ENCODE measurements at regions not wholly inside any gene's neighbourhood (a gene's known extent, or its start where the extent isn't known, plus 50 kb on each side); places are given as distances from the start of the nearest gene placed in this dataset.

DNA sequence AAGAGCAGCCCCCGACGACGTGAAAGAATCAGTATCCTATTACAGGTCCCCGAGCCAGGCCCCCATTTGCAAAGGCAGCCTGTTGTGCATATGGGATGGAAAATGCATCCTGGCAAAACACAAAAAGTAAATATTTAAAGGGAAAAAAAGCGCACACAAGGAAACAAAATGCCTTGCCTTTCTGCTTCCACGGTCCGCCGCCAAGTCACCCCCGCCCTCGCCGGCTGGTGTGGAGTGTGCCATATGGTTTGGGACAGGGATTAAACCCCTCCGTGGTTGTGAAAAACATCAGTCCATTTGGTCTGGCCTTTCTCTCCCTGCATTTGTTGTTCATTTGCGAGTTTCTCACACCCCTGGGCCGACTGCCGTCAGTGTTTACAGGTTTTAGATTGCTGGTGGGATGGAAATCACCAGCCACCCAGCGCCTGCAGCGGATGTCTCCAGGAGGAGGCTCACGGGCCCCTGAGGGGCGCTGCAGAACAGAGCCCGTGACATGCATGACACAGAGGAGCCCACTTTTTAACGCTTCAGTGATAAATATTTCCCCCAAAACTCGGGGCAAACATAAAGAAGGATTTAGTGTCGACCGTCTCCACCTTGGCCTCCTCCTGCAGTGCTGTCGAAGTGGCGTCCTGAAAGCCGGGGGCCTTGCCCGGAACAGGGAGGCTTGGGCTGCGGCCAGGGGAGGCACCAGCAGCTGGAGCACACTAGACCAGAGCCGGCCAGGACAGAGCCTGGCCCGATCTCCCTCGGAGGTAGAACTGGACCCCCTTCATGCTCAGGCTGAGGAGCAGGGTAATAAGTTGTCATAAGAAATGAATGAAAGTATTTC is 161.5 kb downstream of the HSD17B3 start:
- H3K27ac ChIP-seq (ENCODE audit: insufficient read depth in 1 of 2, low read depth in 1 of 2, low read length in 2 of 2, poor library complexity in 1 of 2, severe bottlenecking in 2 of 2) = no peak overlapping the region
- no peak for DNase-seq
- POLR2A ChIA-PET = no interaction called here
- H3K36me3 ChIP-seq (ENCODE audit: control insufficient read depth in 4 of 4, insufficient read depth in 4 of 4, low read length in 3 of 4) = no peaks in the 10 kb centered on the region
- H3K27me3 ChIP-seq (replicated peaks in 2 of 5; ENCODE audit: control insufficient read depth in 4 of 5, insufficient read depth in 5 of 5, low read length in 4 of 5) = no peaks in the 10 kb centered on the region
- peaks cover 0 to 5% (median 3%) of the 10 kb centered on the region in 4 experiments for H3K4me1 ChIP-seq (ENCODE audit: control extremely low read depth in 1 of 4, control insufficient read depth in 4 of 4, insufficient read depth in 4 of 4, low read length in 3 of 4)
- CTCF ChIA-PET = interaction anchor here (1.5 kb wide), 1 partner anchor 13 kb away, joined by 4 read pairs; no protein-coding TSS in a partner anchor
- peaks cover 0 to 4% (median 0%) of the 10 kb centered on the region in 5 experiments for H3K9me3 ChIP-seq (ENCODE audit: control extremely low read depth in 1 of 5, control insufficient read depth in 4 of 5, insufficient read depth in 2 of 5, low read depth in 1 of 5, low read length in 4 of 5)
- no peak overlapping the region for H3K4me3 ChIP-seq (ENCODE audit: control insufficient read depth in 1 of 7, extremely low read depth in 1 of 7, insufficient read depth in 4 of 7, low read depth in 2 of 7, low read length in 6 of 7)
- WGBS (ENCODE audit: insufficient coverage) = 88% methylated on average over 30 of the region's 32 CpGs

DNA sequence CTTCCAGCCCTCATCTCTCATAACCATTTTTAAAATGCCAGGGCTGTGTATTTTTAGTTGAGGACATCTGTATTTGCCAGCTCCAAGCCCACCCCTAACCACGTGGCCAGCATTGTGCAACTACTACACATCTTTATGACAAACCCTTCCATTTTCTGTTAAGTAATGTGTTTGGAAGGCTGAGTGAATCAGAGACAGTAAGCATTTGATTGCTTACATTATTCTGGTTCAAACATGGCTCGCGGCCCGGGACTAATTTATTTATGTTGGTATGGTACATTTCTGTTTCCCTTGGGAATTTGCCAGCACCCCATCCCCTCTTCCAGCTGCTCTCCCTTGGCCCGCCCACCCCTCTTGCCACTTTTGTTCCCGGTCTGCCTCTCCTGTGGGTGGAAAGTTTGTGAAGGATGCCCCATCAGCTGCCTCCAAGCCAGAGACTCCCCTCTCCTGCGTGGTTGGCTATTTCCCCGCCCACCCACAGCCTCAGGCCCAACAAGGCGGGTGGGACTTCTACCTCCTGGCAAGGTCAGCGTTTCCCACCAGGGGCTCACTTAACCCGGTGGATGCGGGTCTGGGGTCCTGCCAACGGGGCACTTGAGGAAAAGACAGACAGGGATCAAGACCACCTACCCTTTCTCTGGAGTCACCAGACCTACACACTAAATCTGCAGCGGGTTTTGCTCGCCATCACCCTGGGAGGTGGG is 162.2 kb downstream of the HSD17B3 start:
- H3K36me3 ChIP-seq (ENCODE audit: control insufficient read depth in 4 of 4, insufficient read depth in 4 of 4, low read length in 3 of 4) = no peaks in the 10 kb centered on the region
- peaks cover 0 to 5% (median 3%) of the 10 kb centered on the region in 4 experiments for H3K4me1 ChIP-seq (ENCODE audit: control extremely low read depth in 1 of 4, control insufficient read depth in 4 of 4, insufficient read depth in 4 of 4, low read length in 3 of 4)
- WGBS (ENCODE audit: insufficient coverage) = 95% methylated on average over 7 of the region's 15 CpGs
- H3K27ac ChIP-seq (ENCODE audit: insufficient read depth in 1 of 2, low read depth in 1 of 2, low read length in 2 of 2, poor library complexity in 1 of 2, severe bottlenecking in 2 of 2) = no peak overlapping the region
- no peak overlapping the region for H3K4me3 ChIP-seq (ENCODE audit: control insufficient read depth in 1 of 7, extremely low read depth in 1 of 7, insufficient read depth in 4 of 7, low read depth in 2 of 7, low read length in 6 of 7)
- H3K27me3 ChIP-seq (replicated peaks in 2 of 5; ENCODE audit: control insufficient read depth in 4 of 5, insufficient read depth in 5 of 5, low read length in 4 of 5) = no peaks in the 10 kb centered on the region
- POLR2A ChIA-PET = no interaction called here
- CTCF ChIA-PET = interaction anchor here (1.5 kb wide), 1 partner anchor 12 kb away, joined by 4 read pairs; no protein-coding TSS in a partner anchor
- peaks cover 0 to 4% (median 0%) of the 10 kb centered on the region in 5 experiments for H3K9me3 ChIP-seq (ENCODE audit: control extremely low read depth in 1 of 5, control insufficient read depth in 4 of 5, insufficient read depth in 2 of 5, low read depth in 1 of 5, low read length in 4 of 5)
- peak in 1 of 3 donors; percentile 31 for DNase-seq

DNA sequence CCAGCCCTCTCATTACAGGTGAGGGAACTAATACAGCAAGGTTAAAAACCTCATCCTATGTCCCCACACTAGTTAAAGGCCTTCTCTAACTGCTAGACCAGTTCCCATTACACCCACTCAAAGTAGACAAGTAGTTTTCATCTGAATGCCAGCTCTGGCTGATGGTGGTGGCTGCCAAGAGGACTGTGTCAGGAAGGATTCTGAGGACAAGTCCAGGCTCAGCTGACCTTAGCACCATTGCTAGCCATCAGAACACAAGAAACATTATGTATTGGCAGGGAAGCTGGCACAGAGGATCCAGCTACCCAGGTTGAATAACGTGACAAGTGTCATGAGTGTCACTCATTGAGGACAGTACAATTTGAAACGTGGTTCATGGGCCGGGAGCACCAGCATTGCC is 163.4 kb downstream of the HSD17B3 start:
- Histone ChIP-seq H3K36me3 (ENCODE audit: control insufficient read depth in 4 of 4, insufficient read depth in 4 of 4, low read length in 3 of 4) (no peaks in the 10 kb centered on the region), H3K4me1 (ENCODE audit: control extremely low read depth in 1 of 4, control insufficient read depth in 4 of 4, insufficient read depth in 4 of 4, low read length in 3 of 4) (peaks cover 0 to 5% (median 3%) of the 10 kb centered on the region in 4 experiments), H3K9me3 (ENCODE audit: control extremely low read depth in 1 of 5, control insufficient read depth in 4 of 5, insufficient read depth in 2 of 5, low read depth in 1 of 5, low read length in 4 of 5) (peaks cover 0 to 4% (median under 1%) of the 10 kb centered on the region in 5 experiments), H3K27ac (ENCODE audit: insufficient read depth in 1 of 2, low read depth in 1 of 2, low read length in 2 of 2, poor library complexity in 1 of 2, severe bottlenecking in 2 of 2) (no peak overlapping the region), H3K4me3 (ENCODE audit: control insufficient read depth in 1 of 7, extremely low read depth in 1 of 7, insufficient read depth in 4 of 7, low read depth in 2 of 7, low read length in 6 of 7) (no peak overlapping the region), H3K27me3 (replicated peaks in 2 of 5; ENCODE audit: control insufficient read depth in 4 of 5, insufficient read depth in 5 of 5, low read length in 4 of 5) (no peaks in the 10 kb centered on the region)
- no peak for DNase-seq
- POLR2A ChIA-PET = no interaction called here
- CTCF ChIA-PET = interaction anchor here (0.6 to 1.5 kb wide), 2 partner anchors 11 to 27 kb away, joined by 3 to 4 read pairs; no protein-coding TSS in a partner anchor
- WGBS (ENCODE audit: insufficient coverage) = 100% methylated on average over 3 of the region's 3 CpGs

DNA sequence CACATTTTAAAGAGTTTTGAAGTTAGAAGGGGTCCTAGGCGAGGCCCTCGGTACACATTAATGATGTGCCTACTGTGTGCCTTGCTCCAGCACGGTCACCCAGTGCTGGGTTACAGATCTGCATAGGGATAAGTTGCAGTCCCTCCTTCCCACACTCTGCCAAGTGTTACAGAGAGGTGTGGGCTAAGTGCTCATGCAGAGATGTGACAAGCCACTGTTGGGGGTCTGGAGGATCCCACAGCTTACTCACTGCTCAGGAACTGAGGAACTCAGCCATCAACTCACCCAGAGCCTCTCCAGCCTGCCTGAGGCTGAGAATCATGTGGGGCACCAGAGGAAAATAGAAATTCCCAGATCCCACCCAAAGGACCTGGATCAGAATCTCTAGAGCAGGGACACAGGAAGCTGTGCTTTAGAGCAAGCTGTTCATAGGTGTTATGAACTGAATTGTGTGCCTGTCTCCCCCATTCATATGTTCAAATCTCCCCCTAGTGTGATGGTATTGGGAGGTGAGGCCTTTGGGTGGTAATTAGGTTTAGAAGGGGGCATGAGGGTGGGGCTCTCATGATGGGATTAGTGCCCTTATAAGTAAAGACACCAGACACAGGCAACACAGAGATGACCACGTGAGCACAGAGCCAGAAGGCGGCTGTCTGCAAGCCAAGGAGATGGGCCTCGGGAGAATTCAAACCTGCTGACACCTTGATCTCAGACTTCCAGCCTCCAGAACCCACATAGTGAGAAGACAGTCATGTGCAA is 164.1 kb downstream of the HSD17B3 start:
- H3K4me3 ChIP-seq (ENCODE audit: control insufficient read depth in 1 of 7, extremely low read depth in 1 of 7, insufficient read depth in 4 of 7, low read depth in 2 of 7, low read length in 6 of 7) = peak overlapping the region in 1 of 7 experiments; percentile 32
- H3K27me3 ChIP-seq (replicated peaks in 2 of 5; ENCODE audit: control insufficient read depth in 4 of 5, insufficient read depth in 5 of 5, low read length in 4 of 5) = no peaks in the 10 kb centered on the region
- H3K4me1 ChIP-seq (ENCODE audit: control extremely low read depth in 1 of 4, control insufficient read depth in 4 of 4, insufficient read depth in 4 of 4, low read length in 3 of 4) = peaks cover 0 to 5% (median 3%) of the 10 kb centered on the region in 4 experiments
- ChIA-PET CTCF (interaction anchor here (1.1 to 1.5 kb wide), 2 partner anchors 12 to 16 kb away, joined by 3 to 5 read pairs; no protein-coding TSS in a partner anchor), POLR2A (no interaction called here)
- DNase-seq = no peak
- WGBS (ENCODE audit: insufficient coverage) = 94% methylated on average over 6 of the region's 6 CpGs
- H3K27ac ChIP-seq (ENCODE audit: insufficient read depth in 1 of 2, low read depth in 1 of 2, low read length in 2 of 2, poor library complexity in 1 of 2, severe bottlenecking in 2 of 2) = no peak overlapping the region
- no peaks in the 10 kb centered on the region for H3K36me3 ChIP-seq (ENCODE audit: control insufficient read depth in 4 of 4, insufficient read depth in 4 of 4, low read length in 3 of 4)
- H3K9me3 ChIP-seq (ENCODE audit: control extremely low read depth in 1 of 5, control insufficient read depth in 4 of 5, insufficient read depth in 2 of 5, low read depth in 1 of 5, low read length in 4 of 5) = peaks cover 0 to 8% (median 4%) of the 10 kb centered on the region in 5 experiments

DNA sequence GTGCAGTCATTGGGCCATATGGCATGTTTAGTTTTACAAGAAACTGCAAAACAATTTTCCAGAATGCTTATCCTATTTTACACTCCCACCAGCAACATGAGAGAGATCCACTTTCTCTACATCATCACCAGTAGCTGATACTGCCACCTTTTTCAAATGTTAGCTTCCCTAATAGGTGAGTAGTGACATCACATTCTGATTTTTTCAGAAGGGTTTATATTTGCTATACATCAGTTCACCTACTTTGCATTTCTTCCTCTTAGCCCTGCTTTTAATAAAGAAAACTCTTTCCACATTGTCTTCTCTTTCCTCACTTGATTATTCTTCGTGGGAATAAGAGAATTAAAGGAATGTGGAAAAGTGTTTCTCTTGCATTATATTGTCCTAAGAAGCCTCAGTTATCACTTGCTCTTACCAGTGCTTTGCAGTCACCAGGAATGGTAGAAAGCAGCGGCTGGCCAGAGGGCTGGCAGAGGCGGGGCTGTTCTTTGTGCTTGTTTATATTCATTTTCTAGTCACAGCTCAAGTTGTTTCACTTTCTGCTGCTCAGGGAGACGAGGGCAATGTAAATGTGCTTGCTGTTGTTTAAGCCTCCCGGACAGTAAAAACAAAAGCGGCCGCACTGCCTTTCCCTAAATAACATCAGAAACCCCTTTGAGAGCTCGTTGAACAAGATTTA is 164.8 kb downstream of the HSD17B3 start:
- CTCF ChIA-PET = interaction anchor here (1.1 to 1.5 kb wide), 2 partner anchors 13 to 15 kb away, joined by 3 to 5 read pairs; no protein-coding TSS in a partner anchor
- Histone ChIP-seq H3K4me3 (ENCODE audit: control insufficient read depth in 1 of 7, extremely low read depth in 1 of 7, insufficient read depth in 4 of 7, low read depth in 2 of 7, low read length in 6 of 7) (peak overlapping the region in 1 of 7 experiments; percentile 32), H3K4me1 (ENCODE audit: control extremely low read depth in 1 of 4, control insufficient read depth in 4 of 4, insufficient read depth in 4 of 4, low read length in 3 of 4) (peaks cover 0 to 5% (median 3%) of the 10 kb centered on the region in 4 experiments), H3K36me3 (ENCODE audit: control insufficient read depth in 4 of 4, insufficient read depth in 4 of 4, low read length in 3 of 4) (no peaks in the 10 kb centered on the region), H3K27ac (ENCODE audit: insufficient read depth in 1 of 2, low read depth in 1 of 2, low read length in 2 of 2, poor library complexity in 1 of 2, severe bottlenecking in 2 of 2) (no peak overlapping the region), H3K27me3 (replicated peaks in 2 of 5; ENCODE audit: control insufficient read depth in 4 of 5, insufficient read depth in 5 of 5, low read length in 4 of 5) (no peaks in the 10 kb centered on the region), H3K9me3 (ENCODE audit: control extremely low read depth in 1 of 5, control insufficient read depth in 4 of 5, insufficient read depth in 2 of 5, low read depth in 1 of 5, low read length in 4 of 5) (peaks cover 0 to 8% (median 4%) of the 10 kb centered on the region in 5 experiments)
- POLR2A ChIA-PET = no interaction called here
- peak in 1 of 3 donors; percentile 36 for DNase-seq
- WGBS (ENCODE audit: insufficient coverage) = 42% methylated on average over 2 of the region's 8 CpGs

DNA sequence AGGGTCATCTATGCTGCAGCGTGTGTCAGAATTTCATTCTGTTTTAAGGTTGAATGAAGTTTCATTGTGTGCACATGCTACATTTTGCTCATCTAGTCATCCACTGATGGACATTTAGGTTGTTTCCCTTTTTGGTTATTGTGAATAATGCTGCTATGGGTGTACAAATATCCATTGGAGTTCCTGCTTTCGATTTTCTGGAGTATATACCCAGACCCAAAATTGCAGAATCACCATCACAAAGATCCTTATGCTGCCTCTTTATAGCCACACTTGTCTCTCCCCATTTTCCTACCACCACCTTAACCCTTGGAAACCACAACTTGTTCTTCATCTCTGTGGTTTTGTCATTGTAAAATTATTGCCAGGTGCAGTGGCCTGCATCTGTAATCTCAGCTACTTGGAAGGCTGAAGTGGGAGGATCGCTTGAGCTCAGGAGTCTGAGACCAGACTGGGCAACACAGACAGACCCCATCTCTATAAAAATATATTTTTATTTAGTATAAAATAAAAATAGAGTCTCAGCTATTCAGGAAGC is 166.2 kb downstream of the HSD17B3 start:
- H3K27me3 ChIP-seq (replicated peaks in 2 of 5; ENCODE audit: control insufficient read depth in 4 of 5, insufficient read depth in 5 of 5, low read length in 4 of 5) = no peaks in the 10 kb centered on the region
- no peak overlapping the region for H3K4me3 ChIP-seq (ENCODE audit: control insufficient read depth in 1 of 7, extremely low read depth in 1 of 7, insufficient read depth in 4 of 7, low read depth in 2 of 7, low read length in 6 of 7)
- peaks cover 0 to 8% (median 4%) of the 10 kb centered on the region in 5 experiments for H3K9me3 ChIP-seq (ENCODE audit: control extremely low read depth in 1 of 5, control insufficient read depth in 4 of 5, insufficient read depth in 2 of 5, low read depth in 1 of 5, low read length in 4 of 5)
- peaks cover 0 to 5% (median 3%) of the 10 kb centered on the region in 4 experiments for H3K4me1 ChIP-seq (ENCODE audit: control extremely low read depth in 1 of 4, control insufficient read depth in 4 of 4, insufficient read depth in 4 of 4, low read length in 3 of 4)
- H3K36me3 ChIP-seq (ENCODE audit: control insufficient read depth in 4 of 4, insufficient read depth in 4 of 4, low read length in 3 of 4) = no peaks in the 10 kb centered on the region
- ChIA-PET POLR2A (no interaction called here), CTCF (interaction anchor here (1.0 kb wide), 1 partner anchor 12 kb away, joined by 3 read pairs; no protein-coding TSS in a partner anchor)
- 100% methylated on average over 1 of the region's 3 CpGs for WGBS (ENCODE audit: insufficient coverage)
- no peak for DNase-seq
- no peak overlapping the region for H3K27ac ChIP-seq (ENCODE audit: insufficient read depth in 1 of 2, low read depth in 1 of 2, low read length in 2 of 2, poor library complexity in 1 of 2, severe bottlenecking in 2 of 2)
